ENCODE measurements at regions not wholly inside any gene's neighbourhood (a gene's known extent, or its start where the extent isn't known, plus 50 kb on each side); places are given as distances from the start of the nearest gene placed in this dataset.
"Not testable (repeated sequence)": the region's sequence is repeated elsewhere in the genome, so short reads cannot be mapped to it uniquely, and the experiment has no call there.

- not testable (repeated sequence) for TF ChIP-seq CTCF (IDR thresholded peaks at IDR 0.05; ENCODE audit: poor library complexity, severe bottlenecking); POLR2AphosphoS5 (IDR thresholded peaks at IDR 0.05); REST (IDR thresholded peaks at IDR 0.05; ENCODE audit: borderline replicate concordance)
Observed at GRCh38 chr22:22735276-22735675, 90.9 kb downstream of the GGTLC2 start.

All from neural cell (in vitro differentiated cells).